Neural cell (in vitro differentiated cells): ENCODE measurements at regions not wholly inside any gene's neighbourhood (a gene's known extent, or its start where the extent isn't known, plus 50 kb on each side); places are given as distances from the start of the nearest gene placed in this dataset.

Experiments used
- H2AFZ ChIP-seq: fragments of 200-600, 300-800 bp; sonication (generic), shearing (Covaris generic); 2 replicates; pipeline ENCODE4 v1.6.0; 2014; ENCODE audit warnings: low read depth, mild to moderate bottlenecking, antibody characterized with exemption, low read length, moderate library complexity
- H3F3A ChIP-seq: fragments of 200-600 bp; shearing (Covaris generic); 2 replicates; pipeline ENCODE4 v1.6.1; 2016; ENCODE audit warnings: mild to moderate bottlenecking, moderate library complexity, mixed read lengths, antibody characterized with exemption, low read length; ENCODE audit not compliant: insufficient read depth, poor library complexity, severe bottlenecking
- H3K27ac ChIP-seq: fragments of 200-600, 300-800 bp; sonication (generic), shearing (Covaris generic); 2 replicates; pipeline ENCODE4 v1.5.1; 2014; ENCODE audit warnings: mild to moderate bottlenecking, low read length, moderate library complexity
- H3K27me3 ChIP-seq: fragments of 300-800, 200-600 bp; sonication (generic), shearing (Covaris generic); 2 replicates; pipeline ENCODE4 v1.6.0; 2014; ENCODE audit warnings: mild to moderate bottlenecking, low read depth, low read length, moderate library complexity; ENCODE audit not compliant: insufficient read depth
- H3K36me3 ChIP-seq: fragments of 300-800, 200-600 bp; sonication (generic), shearing (Covaris generic); 2 replicates; pipeline ENCODE4 v1.5.1; 2014; ENCODE audit warnings: mild to moderate bottlenecking, antibody characterized with exemption, low read length, moderate library complexity; ENCODE audit not compliant: insufficient read depth
- H3K4me2 ChIP-seq: fragments of 300-800, 200-600 bp; sonication (generic), shearing (Covaris generic); 2 replicates; pipeline ENCODE4 v1.6.0; 2014; ENCODE audit warnings: mild to moderate bottlenecking, low read length
- H3K4me3 ChIP-seq: fragments of 300-800, 200-600 bp; sonication (generic), shearing (Covaris generic); 2 replicates; pipeline ENCODE4 v1.5.1; 2014; ENCODE audit warnings: mild to moderate bottlenecking, low read length, moderate library complexity
- H3K79me2 ChIP-seq: fragments of 200-600 bp; shearing (Covaris generic); replicated peaks from 2 replicates; pipeline ENCODE4 v1.6.0; 2014; ENCODE audit warnings: mild to moderate bottlenecking, low read length, moderate library complexity; ENCODE audit not compliant: insufficient read depth
- H3K9ac ChIP-seq: fragments of 300-800, 200-600 bp; sonication (generic), shearing (Covaris generic); 2 replicates; pipeline ENCODE4 v1.6.1; 2016; ENCODE audit warnings: mild to moderate bottlenecking, low read length, mixed read lengths
- H3K9me2 ChIP-seq: fragments of 200-600 bp; shearing (Covaris generic); 2 replicates; pipeline ENCODE4 v1.6.1; 2016; ENCODE audit warnings: mild to moderate bottlenecking, low read length, mixed read lengths; ENCODE audit not compliant: insufficient read depth
- H3K9me3 ChIP-seq: fragments of 200-600, 300-800 bp; sonication (generic), shearing (Covaris generic); 2 replicates; pipeline ENCODE4 v1.6.1; 2016; ENCODE audit warnings: mild to moderate bottlenecking, mixed run types, low read length, moderate library complexity, mixed read lengths
- H4K20me1 ChIP-seq: fragments of 200-600 bp; shearing (Covaris generic); 2 replicates; pipeline ENCODE4 v1.6.1; 2016; ENCODE audit warnings: mild to moderate bottlenecking, mixed run types; ENCODE audit not compliant: insufficient read depth
- CTCF ChIP-seq: fragments of 450-650 bp; IDR thresholded peaks from 2 replicates; pipeline ENCODE4 v1.5.1; 2014; ENCODE audit warnings: antibody characterized with exemption, mild to moderate bottlenecking, moderate library complexity; ENCODE audit not compliant: poor library complexity, severe bottlenecking
- EP300 ChIP-seq: fragments of 450-650 bp; conservative IDR thresholded peaks from 2 replicates; pipeline ENCODE4 v1.6.1; 2014; ENCODE audit warnings: antibody characterized with exemption, mild to moderate bottlenecking, moderate library complexity; ENCODE audit not compliant: poor library complexity, severe bottlenecking
- EZH2 ChIP-seq: fragments of 200-600, 300-800 bp; shearing (Covaris generic), sonication (generic); IDR thresholded peaks from 2 replicates; pipeline ENCODE4 v1.6.1; 2014; ENCODE audit warnings: antibody characterized with exemption, low read length, borderline replicate concordance, mild to moderate bottlenecking; ENCODE audit not compliant: insufficient read depth, poor library complexity, severe bottlenecking
- MXI1 ChIP-seq: fragments of 450-650 bp; conservative IDR thresholded peaks from 2 replicates; pipeline ENCODE4 v1.6.1; 2014; ENCODE audit warnings: antibody characterized with exemption, mild to moderate bottlenecking; ENCODE audit not compliant: poor library complexity, severe bottlenecking
- POLR2AphosphoS5 ChIP-seq: IDR thresholded peaks from 2 replicates; pipeline ENCODE4 v1.6.1; 2012
- RAD21 ChIP-seq: fragments of 450-650 bp; conservative IDR thresholded peaks from 2 replicates; pipeline ENCODE4 v1.6.1; 2014; ENCODE audit warnings: antibody characterized with exemption, mild to moderate bottlenecking, moderate library complexity
- REST ChIP-seq: IDR thresholded peaks from 2 replicates; pipeline ENCODE4 v1.6.1; 2012; ENCODE audit warnings: borderline replicate concordance
- SMC3 ChIP-seq: fragments of 450-650 bp; conservative IDR thresholded peaks from 2 replicates; pipeline ENCODE4 v1.6.1; 2014; ENCODE audit warnings: antibody characterized with exemption, mild to moderate bottlenecking, moderate library complexity; ENCODE audit not compliant: poor library complexity
- TAF1 ChIP-seq: IDR thresholded peaks from 2 replicates; pipeline ENCODE4 v1.6.1; 2012; ENCODE audit warnings: low read depth

GRCh38 chr13:111952032-111952431 lies 114.9 kb upstream of the SOX1 start:
- H3K79me2 ChIP-seq, result no peaks in the 10 kb centered on the region
- no peak overlapping the region for H2AFZ ChIP-seq
- no peak overlapping the region for H3K4me2 ChIP-seq
- no peaks in the 10 kb centered on the region for H3F3A ChIP-seq
- H3K4me3 ChIP-seq, result no peak overlapping the region
- H3K9me3 ChIP-seq, result no peaks in the 10 kb centered on the region
- no peaks in the 10 kb centered on the region for H3K9me2 ChIP-seq
- no peaks in the 10 kb centered on the region for H3K27me3 ChIP-seq
- H3K36me3 ChIP-seq, result no peaks in the 10 kb centered on the region
- H4K20me1 ChIP-seq, result no peaks in the 10 kb centered on the region
- no peak overlapping the region for H3K27ac ChIP-seq
- no peak overlapping the region for H3K9ac ChIP-seq
- no peak for TF ChIP-seq MXI1
- TF ChIP-seq CTCF, result no peak
- no peak for TF ChIP-seq TAF1
- TF ChIP-seq POLR2AphosphoS5, result no peak
- no peak for TF ChIP-seq SMC3
- no peak for TF ChIP-seq RAD21
- TF ChIP-seq REST, result no peak

- Histone ChIP-seq H3K4me2 (no peak overlapping the region), H4K20me1 (no peaks in the 10 kb centered on the region), H3K9me2 (no peaks in the 10 kb centered on the region), H3K36me3 (no peaks in the 10 kb centered on the region), H3K9ac (no peak overlapping the region), H3K4me3 (no peak overlapping the region), H3K79me2 (no peaks in the 10 kb centered on the region), H3K27ac (no peak overlapping the region), H3F3A (no peaks in the 10 kb centered on the region), H3K9me3 (no peaks in the 10 kb centered on the region), H2AFZ (no peak overlapping the region), H3K27me3 (no peaks in the 10 kb centered on the region)
- TF ChIP-seq EP300 (no peak), RAD21 (no peak), POLR2AphosphoS5 (no peak), CTCF (no peak), TAF1 (no peak), MXI1 (no peak), EZH2 (no peak), SMC3 (no peak), REST (no peak)
Measured at GRCh38 chr13:111952814-111953213, 114.1 kb upstream of the SOX1 start.
